T-helper 1 cell treated with Interleukin-12 subunit alpha and Interleukin-12 subunit beta and Interleukin-4 antibody, amounts not matched to agents 30 ng/mL and 1 ng/mL, for 36 hours (primary cell): ENCODE measurements at regions not wholly inside any gene's neighbourhood (a gene's known extent, or its start where the extent isn't known, plus 50 kb on each side); places are given as distances from the start of the nearest gene placed in this dataset.

ENCODE experiments used
- intact Hi-C: fragments of 100-400 bp; cut with micrococcal nuclease; formaldehyde crosslinking; loops from one replicate; pipeline ENCODE4 v1.15.1; 2024

GRCh38 chr2:16466133-16466820 is 199.4 kb downstream of the CYRIA start:
- intact Hi-C loops = no loop called here

- intact Hi-C loops = no loop called here
Observed at GRCh38 chr2:16464641-16465040, 201.0 kb downstream of the CYRIA start.

GRCh38 chr2:16462958-16463357 is 202.7 kb downstream of the CYRIA start:
- intact Hi-C loops = no loop called here

- intact Hi-C loops = no loop called here
Observed at GRCh38 chr2:16461672-16462071, 204.0 kb downstream of the CYRIA start.

GRCh38 chr2:16459606-16460005 is 206.0 kb downstream of the CYRIA start:
- intact Hi-C loops = no loop called here

GRCh38 chr2:16454621-16455020 is 211.0 kb downstream of the CYRIA start:
- intact Hi-C loops = no loop called here

- intact Hi-C loops = no loop called here
Observed at GRCh38 chr2:16452123-16452522, 213.5 kb downstream of the CYRIA start.

GRCh38 chr2:16446706-16447105 is 218.9 kb downstream of the CYRIA start:
- intact Hi-C loops = no loop called here

- intact Hi-C loops = no loop called here
Observed at GRCh38 chr2:16442971-16443370, 222.7 kb downstream of the CYRIA start.

GRCh38 chr2:16441431-16441830 is 224.2 kb downstream of the CYRIA start:
- intact Hi-C loops = no loop called here

GRCh38 chr2:16440898-16441297 is 224.7 kb downstream of the CYRIA start:
- intact Hi-C loops = no loop called here

- intact Hi-C loops = no loop called here
Observed at GRCh38 chr2:16438613-16439321, 226.9 kb downstream of the CYRIA start.

- intact Hi-C loops = no loop called here
Observed at GRCh38 chr2:16437189-16437588, 228.4 kb downstream of the CYRIA start.

- intact Hi-C loops = no loop called here
Observed at GRCh38 chr2:16434393-16434792, 231.2 kb downstream of the CYRIA start.

- intact Hi-C loops = no loop called here
Observed at GRCh38 chr2:16430846-16431245, 234.8 kb downstream of the CYRIA start.

- intact Hi-C loops = no loop called here
Observed at GRCh38 chr2:16429431-16430145, 236.0 kb downstream of the CYRIA start.

GRCh38 chr2:16429002-16429401 is 236.6 kb downstream of the CYRIA start:
- intact Hi-C loops = no loop called here

- intact Hi-C loops = no loop called here
Observed at GRCh38 chr2:16425462-16426336, 239.9 kb downstream of the CYRIA start.

- intact Hi-C loops = no loop called here
Observed at GRCh38 chr2:16420421-16420820, 245.2 kb downstream of the CYRIA start.

- intact Hi-C loops = no loop called here
Observed at GRCh38 chr2:16417726-16418125, 247.9 kb downstream of the CYRIA start.

- intact Hi-C loops = no loop called here
Observed at GRCh38 chr2:16416651-16417050, 249.0 kb downstream of the CYRIA start.
